Smooth muscle cell (in vitro differentiated cells): ENCODE measurements at regions not wholly inside any gene's neighbourhood (a gene's known extent, or its start where the extent isn't known, plus 50 kb on each side); places are given as distances from the start of the nearest gene placed in this dataset.
A peak's percentile ranks its signal among the peaks of the same experiment; 100 is the strongest.

Experiments used
- DNase-seq: peaks from one replicate; lab custom pipeline; 2025; ENCODE audit not compliant: unreplicated experiment; lab: John Stamatoyannopoulos, UW
- H2AFZ ChIP-seq: fragments of 200-600 bp; sonication (generic); 2 replicates; pipeline ENCODE4 v1.6.0; 2016; ENCODE audit warnings: antibody characterized with exemption, low read depth, mild to moderate bottlenecking
- H3F3A ChIP-seq: fragments of 200-600 bp; sonication (generic); 2 replicates; pipeline ENCODE4 v1.6.0; 2017; ENCODE audit warnings: antibody characterized with exemption, low read depth
- H3K27ac ChIP-seq: fragments of 200-600 bp; sonication (generic); 2 replicates; pipeline ENCODE4 v1.5.1; 2016; ENCODE audit warnings: low read depth, mild to moderate bottlenecking
- H3K27me3 ChIP-seq: fragments of 200-600 bp; sonication (generic); 2 replicates; pipeline ENCODE4 v1.6.1; 2016; ENCODE audit warnings: low read depth, mild to moderate bottlenecking
- H3K36me3 ChIP-seq: fragments of 200-600 bp; sonication (generic); 2 replicates; pipeline ENCODE4 v1.5.1; 2016; ENCODE audit warnings: low read depth
- H3K4me1 ChIP-seq: fragments of 200-600 bp; sonication (generic); 2 replicates; pipeline ENCODE4 v1.5.1; 2016; ENCODE audit warnings: low read depth
- H3K4me2 ChIP-seq: fragments of 200-600 bp; sonication (generic); 2 replicates; pipeline ENCODE4 v1.6.0; 2016; ENCODE audit warnings: mild to moderate bottlenecking
- H3K4me3 ChIP-seq: fragments of 200-600 bp; sonication (generic); 2 replicates; pipeline ENCODE4 v1.5.1; 2016; ENCODE audit warnings: mild to moderate bottlenecking
- H3K79me2 ChIP-seq: fragments of 200-600 bp; sonication (generic); 2 replicates; pipeline ENCODE4 v1.6.0; 2016; ENCODE audit warnings: low read depth, mild to moderate bottlenecking
- H3K9ac ChIP-seq: fragments of 200-600 bp; sonication (generic); 2 replicates; pipeline ENCODE4 v1.6.0; 2016; ENCODE audit warnings: low read depth
- H3K9me3 ChIP-seq: fragments of 200-600 bp; sonication (generic); replicated peaks from 2 replicates; pipeline ENCODE4 v1.5.1; 2016; ENCODE audit warnings: low read depth
- H4K20me1 ChIP-seq: fragments of 200-600 bp; sonication (generic); 2 replicates; pipeline ENCODE4 v1.6.0; 2016; ENCODE audit warnings: low read depth
- CTCF ChIP-seq: fragments of 200-600 bp; sonication (generic); IDR thresholded peaks from 2 replicates; pipeline ENCODE4 v1.5.1; 2017; ENCODE audit warnings: borderline replicate concordance, mild to moderate bottlenecking, antibody characterized with exemption; ENCODE audit not compliant: insufficient read depth, poor library complexity, severe bottlenecking
- WGBS: methylation state at CpG from one replicate; pipeline ENCODE4 v1.1.7; 2016; ENCODE audit warnings: low lambda C conversion rate; 5-methylcytosine and 5-hydroxymethylcytosine counted together

- Histone ChIP-seq H2AFZ (peak overlapping the region; percentile 37), H3K4me3 (no peak overlapping the region), H3K4me1 (peaks cover 13% of the 10 kb centered on the region), H3K79me2 (no peaks in the 10 kb centered on the region), H3K9me3 (no peaks in the 10 kb centered on the region), H4K20me1 (no peaks in the 10 kb centered on the region), H3K9ac (no peak overlapping the region), H3K36me3 (no peaks in the 10 kb centered on the region), H3F3A (no peaks in the 10 kb centered on the region), H3K27ac (no peak overlapping the region), H3K27me3 (no peaks in the 10 kb centered on the region), H3K4me2 (no peak overlapping the region)
- 88% methylated on average over 4 of the region's 4 CpGs for WGBS
- no peak for DNase-seq
- no peak for TF ChIP-seq CTCF
Measured at GRCh38 chr7:16980539-16980938, 98.8 kb upstream of the AGR3 start.

GRCh38 chr7:16982640-16983350 lies 101.0 kb upstream of the AGR3 start:
- H3K36me3 ChIP-seq, result no peaks in the 10 kb centered on the region
- no peak for DNase-seq
- peak overlapping the region; percentile 36 for H3K27ac ChIP-seq
- peak overlapping the region; percentile 74 for H3K4me2 ChIP-seq
- peaks cover 13% of the 10 kb centered on the region for H3K4me1 ChIP-seq
- H3K4me3 ChIP-seq, result peak overlapping the region; percentile 17
- peak overlapping the region; percentile 86 for H2AFZ ChIP-seq
- H3F3A ChIP-seq, result no peaks in the 10 kb centered on the region
- no peaks in the 10 kb centered on the region for H4K20me1 ChIP-seq
- H3K9me3 ChIP-seq, result no peaks in the 10 kb centered on the region
- no peaks in the 10 kb centered on the region for H3K27me3 ChIP-seq
- TF ChIP-seq CTCF, result peak; percentile 90
- peak overlapping the region; percentile 20 for H3K9ac ChIP-seq
- 41% methylated on average over 3 of the region's 3 CpGs for WGBS
- H3K79me2 ChIP-seq, result no peaks in the 10 kb centered on the region

- Histone ChIP-seq H3K79me2 (no peaks in the 10 kb centered on the region), H3K4me2 (no peak overlapping the region), H3K4me3 (no peak overlapping the region), H3K9me3 (no peaks in the 10 kb centered on the region), H3F3A (no peaks in the 10 kb centered on the region), H3K27me3 (no peaks in the 10 kb centered on the region), H3K27ac (no peak overlapping the region), H3K9ac (no peak overlapping the region), H4K20me1 (no peaks in the 10 kb centered on the region), H3K36me3 (no peaks in the 10 kb centered on the region), H3K4me1 (peaks cover 4% of the 10 kb centered on the region), H2AFZ (peak overlapping the region; percentile 1)
- no peak for TF ChIP-seq CTCF
- 94% methylated on average over 2 of the region's 2 CpGs for WGBS
- DNase-seq, result no peak
Measured at GRCh38 chr7:16984375-16984774, 102.6 kb upstream of the AGR3 start.

DNA sequence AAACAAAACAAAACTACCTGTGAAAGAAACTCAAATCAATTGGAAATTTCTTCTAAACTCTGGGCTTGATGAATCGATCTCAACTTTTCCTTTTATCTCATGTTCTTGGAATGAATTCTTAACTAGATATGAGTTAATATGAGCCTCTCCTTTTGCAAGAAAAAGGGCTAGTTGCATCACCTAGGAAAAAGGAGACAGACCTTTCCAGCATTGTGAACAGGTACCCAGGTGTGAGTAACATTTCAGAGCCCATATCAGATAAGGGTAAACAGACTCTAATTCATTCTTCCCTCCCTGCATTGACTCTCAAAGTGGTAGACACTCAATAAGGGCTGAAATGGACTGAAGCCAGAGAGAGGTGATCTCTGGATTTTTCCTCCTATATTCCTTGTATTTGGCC lies 103.8 kb upstream of the AGR3 start:
- TF ChIP-seq CTCF, result no peak
- no peak overlapping the region for H3K4me3 ChIP-seq
- H3F3A ChIP-seq, result no peaks in the 10 kb centered on the region
- no peaks in the 10 kb centered on the region for H3K36me3 ChIP-seq
- no peaks in the 10 kb centered on the region for H3K9me3 ChIP-seq
- no peak overlapping the region for H3K4me2 ChIP-seq
- H3K27ac ChIP-seq, result no peak overlapping the region
- no peaks in the 10 kb centered on the region for H4K20me1 ChIP-seq
- no peak overlapping the region for H3K9ac ChIP-seq
- WGBS, result 85% methylated on average over 1 of the region's 1 CpG
- peaks cover 4% of the 10 kb centered on the region for H3K4me1 ChIP-seq
- no peaks in the 10 kb centered on the region for H3K79me2 ChIP-seq
- H3K27me3 ChIP-seq, result no peaks in the 10 kb centered on the region
- no peak overlapping the region for H2AFZ ChIP-seq
- no peak for DNase-seq
